ENCODE measurements at regions not wholly inside any gene's neighbourhood (a gene's known extent, or its start where the extent isn't known, plus 50 kb on each side); places are given as distances from the start of the nearest gene placed in this dataset.

DNA sequence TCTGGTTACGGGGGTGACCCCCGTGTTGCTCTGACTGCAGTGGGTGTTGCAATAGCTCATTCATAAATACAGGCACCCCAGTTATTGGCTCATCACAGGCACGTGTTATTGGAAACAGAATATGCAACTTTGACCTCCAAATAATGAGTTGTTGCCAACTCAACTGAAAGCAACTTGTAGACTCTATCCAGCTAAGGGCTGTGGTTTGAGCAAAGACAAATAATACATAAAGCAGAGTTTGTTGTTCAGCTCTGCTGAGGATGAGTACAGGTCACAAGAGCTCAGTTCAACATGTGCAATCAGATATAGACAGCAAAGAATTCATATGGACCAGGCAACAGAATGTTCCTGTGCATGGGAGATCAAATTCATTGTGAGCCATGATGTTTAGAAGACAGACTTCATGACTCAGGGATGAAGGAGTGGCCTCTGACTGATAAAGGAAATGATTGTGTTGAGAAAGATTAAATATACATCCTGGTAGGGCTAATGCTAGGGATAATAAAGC is 87.6 kb upstream of the LRIG1 start:
- Histone ChIP-seq H3K9me3 (ENCODE audit: control insufficient read depth in 1 of 2, insufficient read depth in 1 of 2, low read depth in 1 of 2, low read length in 2 of 2) (no peaks in the 10 kb centered on the region), H3K4me3 (replicated peaks in 1 of 2; ENCODE audit: low read depth in 1 of 2, low read length in 2 of 2) (no peak overlapping the region), H3K36me3 (ENCODE audit: control insufficient read depth in 1 of 2, insufficient read depth in 2 of 2, low read length in 2 of 2) (no peaks in the 10 kb centered on the region), H3K27me3 (ENCODE audit: insufficient read depth, low read length) (0 out of 2 replicates have a peak, but pooled peaks cover 5% of the 10 kb centered on the region), H4K20me1 (ENCODE audit: insufficient read depth) (no peaks in the 10 kb centered on the region), H3K27ac (ENCODE audit: low read depth, low read length) (no peak overlapping the region), H3K9me2 (ENCODE audit: insufficient read depth) (no peaks in the 10 kb centered on the region), H3K9ac (ENCODE audit: low read length) (no peak overlapping the region), H3K4me2 (ENCODE audit: low read length) (no peak overlapping the region), H3K79me2 (ENCODE audit: insufficient read depth, low read length) (no peaks in the 10 kb centered on the region), H3K4me1 (ENCODE audit: control insufficient read depth in 1 of 2, insufficient read depth in 2 of 2, low read length in 2 of 2) (no peaks in the 10 kb centered on the region), H2AFZ (ENCODE audit: low read depth, low read length, poor library complexity, severe bottlenecking) (no peak overlapping the region)
- intact Hi-C loops (cut with micrococcal nuclease): no loop called here
- ChIA-PET RAD21 (ENCODE audit: low non-redundant PET in 1 of 2, low total read pairs in 2 of 2, uncharacterized antibody in 2 of 2, unreplicated experiment in 2 of 2) (no interaction called here), CTCF (no interaction called here), POLR2A (no interaction called here)
- no peak for ATAC-seq
- no TSS peak for BruUV-seq (replicated peaks)
- TF ChIP-seq JUND (IDR thresholded peaks at IDR 0.05) (no peak), SP1 (IDR thresholded peaks at IDR 0.05; ENCODE audit: low read depth) (no peak), ZFX (IDR thresholded peaks at IDR 0.05) (no peak), CEBPB (IDR thresholded peaks at IDR 0.05; ENCODE audit: low read depth) (no peak), RAD21 (IDR thresholded peaks at IDR 0.05; ENCODE audit: low read depth) (no peak), ELF1 (IDR thresholded peaks at IDR 0.05; ENCODE audit: borderline replicate concordance, low read depth) (no peak)
- TF ChIP-seq, protein P1, sequence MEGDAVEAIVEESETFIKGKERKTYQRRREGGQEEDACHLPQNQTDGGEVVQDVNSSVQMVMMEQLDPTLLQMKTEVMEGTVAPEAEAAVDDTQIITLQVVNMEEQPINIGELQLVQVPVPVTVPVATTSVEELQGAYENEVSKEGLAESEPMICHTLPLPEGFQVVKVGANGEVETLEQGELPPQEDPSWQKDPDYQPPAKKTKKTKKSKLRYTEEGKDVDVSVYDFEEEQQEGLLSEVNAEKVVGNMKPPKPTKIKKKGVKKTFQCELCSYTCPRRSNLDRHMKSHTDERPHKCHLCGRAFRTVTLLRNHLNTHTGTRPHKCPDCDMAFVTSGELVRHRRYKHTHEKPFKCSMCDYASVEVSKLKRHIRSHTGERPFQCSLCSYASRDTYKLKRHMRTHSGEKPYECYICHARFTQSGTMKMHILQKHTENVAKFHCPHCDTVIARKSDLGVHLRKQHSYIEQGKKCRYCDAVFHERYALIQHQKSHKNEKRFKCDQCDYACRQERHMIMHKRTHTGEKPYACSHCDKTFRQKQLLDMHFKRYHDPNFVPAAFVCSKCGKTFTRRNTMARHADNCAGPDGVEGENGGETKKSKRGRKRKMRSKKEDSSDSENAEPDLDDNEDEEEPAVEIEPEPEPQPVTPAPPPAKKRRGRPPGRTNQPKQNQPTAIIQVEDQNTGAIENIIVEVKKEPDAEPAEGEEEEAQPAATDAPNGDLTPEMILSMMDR (IDR thresholded peaks at IDR 0.05 in 2 of 3, conservative IDR thresholded peaks at IDR 0.05 in 1 of 3; ENCODE audit: borderline replicate concordance in 1 of 3, insufficient read depth in 1 of 3, low read depth in 2 of 3, low read length in 2 of 3): no peak
- TF ChIP-seq, protein P2, sequence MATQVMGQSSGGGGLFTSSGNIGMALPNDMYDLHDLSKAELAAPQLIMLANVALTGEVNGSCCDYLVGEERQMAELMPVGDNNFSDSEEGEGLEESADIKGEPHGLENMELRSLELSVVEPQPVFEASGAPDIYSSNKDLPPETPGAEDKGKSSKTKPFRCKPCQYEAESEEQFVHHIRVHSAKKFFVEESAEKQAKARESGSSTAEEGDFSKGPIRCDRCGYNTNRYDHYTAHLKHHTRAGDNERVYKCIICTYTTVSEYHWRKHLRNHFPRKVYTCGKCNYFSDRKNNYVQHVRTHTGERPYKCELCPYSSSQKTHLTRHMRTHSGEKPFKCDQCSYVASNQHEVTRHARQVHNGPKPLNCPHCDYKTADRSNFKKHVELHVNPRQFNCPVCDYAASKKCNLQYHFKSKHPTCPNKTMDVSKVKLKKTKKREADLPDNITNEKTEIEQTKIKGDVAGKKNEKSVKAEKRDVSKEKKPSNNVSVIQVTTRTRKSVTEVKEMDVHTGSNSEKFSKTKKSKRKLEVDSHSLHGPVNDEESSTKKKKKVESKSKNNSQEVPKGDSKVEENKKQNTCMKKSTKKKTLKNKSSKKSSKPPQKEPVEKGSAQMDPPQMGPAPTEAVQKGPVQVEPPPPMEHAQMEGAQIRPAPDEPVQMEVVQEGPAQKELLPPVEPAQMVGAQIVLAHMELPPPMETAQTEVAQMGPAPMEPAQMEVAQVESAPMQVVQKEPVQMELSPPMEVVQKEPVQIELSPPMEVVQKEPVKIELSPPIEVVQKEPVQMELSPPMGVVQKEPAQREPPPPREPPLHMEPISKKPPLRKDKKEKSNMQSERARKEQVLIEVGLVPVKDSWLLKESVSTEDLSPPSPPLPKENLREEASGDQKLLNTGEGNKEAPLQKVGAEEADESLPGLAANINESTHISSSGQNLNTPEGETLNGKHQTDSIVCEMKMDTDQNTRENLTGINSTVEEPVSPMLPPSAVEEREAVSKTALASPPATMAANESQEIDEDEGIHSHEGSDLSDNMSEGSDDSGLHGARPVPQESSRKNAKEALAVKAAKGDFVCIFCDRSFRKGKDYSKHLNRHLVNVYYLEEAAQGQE (IDR thresholded peaks at IDR 0.05; ENCODE audit: low read depth): no peak
- TF ChIP-seq, protein P3, sequence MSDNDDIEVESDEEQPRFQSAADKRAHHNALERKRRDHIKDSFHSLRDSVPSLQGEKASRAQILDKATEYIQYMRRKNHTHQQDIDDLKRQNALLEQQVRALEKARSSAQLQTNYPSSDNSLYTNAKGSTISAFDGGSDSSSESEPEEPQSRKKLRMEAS (IDR thresholded peaks at IDR 0.05): no peak
- DNase-seq (ENCODE audit: low read depth, low spot score): no peak

Measured in HCT116 (cell line).